ENCODE measurements at regions not wholly inside any gene's neighbourhood (a gene's known extent, or its start where the extent isn't known, plus 50 kb on each side); places are given as distances from the start of the nearest gene placed in this dataset.
A peak's percentile ranks its signal among the peaks of the same experiment; 100 is the strongest.

DNA sequence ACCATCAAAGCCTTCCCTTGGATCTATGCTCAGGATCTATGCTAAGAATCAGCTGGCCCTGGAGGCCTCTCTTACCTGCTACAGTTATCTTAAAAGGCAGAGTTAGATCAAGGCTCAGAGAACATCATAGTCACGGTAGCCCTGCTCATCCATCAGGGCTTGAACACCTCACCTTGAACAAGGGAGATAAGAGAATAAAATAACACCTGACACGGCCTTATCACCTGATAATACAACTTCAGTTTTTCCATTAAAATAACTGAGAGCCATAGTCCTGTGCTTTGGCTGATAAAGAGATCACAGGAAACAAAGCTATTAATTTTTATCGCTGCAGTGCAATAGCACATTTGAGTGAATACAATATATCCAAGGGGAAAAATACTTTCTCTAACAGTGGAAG, 85.6 kb upstream of the LPP start (continued):
- TF ChIP-seq, protein P1, sequence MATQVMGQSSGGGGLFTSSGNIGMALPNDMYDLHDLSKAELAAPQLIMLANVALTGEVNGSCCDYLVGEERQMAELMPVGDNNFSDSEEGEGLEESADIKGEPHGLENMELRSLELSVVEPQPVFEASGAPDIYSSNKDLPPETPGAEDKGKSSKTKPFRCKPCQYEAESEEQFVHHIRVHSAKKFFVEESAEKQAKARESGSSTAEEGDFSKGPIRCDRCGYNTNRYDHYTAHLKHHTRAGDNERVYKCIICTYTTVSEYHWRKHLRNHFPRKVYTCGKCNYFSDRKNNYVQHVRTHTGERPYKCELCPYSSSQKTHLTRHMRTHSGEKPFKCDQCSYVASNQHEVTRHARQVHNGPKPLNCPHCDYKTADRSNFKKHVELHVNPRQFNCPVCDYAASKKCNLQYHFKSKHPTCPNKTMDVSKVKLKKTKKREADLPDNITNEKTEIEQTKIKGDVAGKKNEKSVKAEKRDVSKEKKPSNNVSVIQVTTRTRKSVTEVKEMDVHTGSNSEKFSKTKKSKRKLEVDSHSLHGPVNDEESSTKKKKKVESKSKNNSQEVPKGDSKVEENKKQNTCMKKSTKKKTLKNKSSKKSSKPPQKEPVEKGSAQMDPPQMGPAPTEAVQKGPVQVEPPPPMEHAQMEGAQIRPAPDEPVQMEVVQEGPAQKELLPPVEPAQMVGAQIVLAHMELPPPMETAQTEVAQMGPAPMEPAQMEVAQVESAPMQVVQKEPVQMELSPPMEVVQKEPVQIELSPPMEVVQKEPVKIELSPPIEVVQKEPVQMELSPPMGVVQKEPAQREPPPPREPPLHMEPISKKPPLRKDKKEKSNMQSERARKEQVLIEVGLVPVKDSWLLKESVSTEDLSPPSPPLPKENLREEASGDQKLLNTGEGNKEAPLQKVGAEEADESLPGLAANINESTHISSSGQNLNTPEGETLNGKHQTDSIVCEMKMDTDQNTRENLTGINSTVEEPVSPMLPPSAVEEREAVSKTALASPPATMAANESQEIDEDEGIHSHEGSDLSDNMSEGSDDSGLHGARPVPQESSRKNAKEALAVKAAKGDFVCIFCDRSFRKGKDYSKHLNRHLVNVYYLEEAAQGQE (IDR thresholded peaks at IDR 0.05), result no peak
- TF ChIP-seq TAF1 (conservative IDR thresholded peaks at IDR 0.05), result no peak
- TF ChIP-seq, protein P2, sequence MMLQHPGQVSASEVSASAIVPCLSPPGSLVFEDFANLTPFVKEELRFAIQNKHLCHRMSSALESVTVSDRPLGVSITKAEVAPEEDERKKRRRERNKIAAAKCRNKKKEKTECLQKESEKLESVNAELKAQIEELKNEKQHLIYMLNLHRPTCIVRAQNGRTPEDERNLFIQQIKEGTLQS (IDR thresholded peaks at IDR 0.05), result no peak
- no peak for TF ChIP-seq RXRA (IDR thresholded peaks at IDR 0.05)
- TF ChIP-seq, protein P3, sequence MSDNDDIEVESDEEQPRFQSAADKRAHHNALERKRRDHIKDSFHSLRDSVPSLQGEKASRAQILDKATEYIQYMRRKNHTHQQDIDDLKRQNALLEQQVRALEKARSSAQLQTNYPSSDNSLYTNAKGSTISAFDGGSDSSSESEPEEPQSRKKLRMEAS (IDR thresholded peaks at IDR 0.05), result no peak
- TF ChIP-seq FOXA2 (IDR thresholded peaks at IDR 0.05), result no peak
- no peak for TF ChIP-seq HNF4G (IDR thresholded peaks at IDR 0.05)
- TF ChIP-seq NR2F2 (IDR thresholded peaks at IDR 0.05), result no peak

DNA sequence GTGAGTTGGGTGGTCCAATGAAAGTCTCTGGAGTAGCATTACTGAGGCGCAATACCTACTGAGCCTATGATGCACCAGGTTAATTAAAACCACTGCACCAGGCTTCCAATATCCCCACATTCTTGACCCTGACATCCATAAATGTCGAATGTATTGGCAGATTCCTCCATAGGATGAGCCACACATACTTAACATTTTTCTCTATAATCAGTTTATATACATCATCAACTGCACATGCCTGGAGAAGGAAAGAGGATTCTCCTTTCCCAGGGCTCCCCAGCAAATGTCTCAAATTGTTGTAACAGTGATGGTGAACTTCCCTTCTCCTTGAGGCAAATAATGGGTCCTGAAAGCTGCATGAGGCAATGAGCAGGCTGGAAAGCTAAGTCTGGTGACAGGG, 82.3 kb upstream of the LPP start:
- DNase-seq (ENCODE audit: low spot score), result no peak
- H3K36me3 ChIP-seq (ENCODE audit: control insufficient read depth in 4 of 4, insufficient read depth in 3 of 4, low read depth in 1 of 4, low read length in 3 of 4), result no peaks in the 10 kb centered on the region
- no peak overlapping the region for H3K27ac ChIP-seq (ENCODE audit: low read depth in 1 of 2, low read length in 2 of 2)
- H3K9me3 ChIP-seq (ENCODE audit: control insufficient read depth in 4 of 4, low read length in 3 of 4), result no peaks in the 10 kb centered on the region
- no peak overlapping the region for H3K4me3 ChIP-seq (ENCODE audit: low read depth in 1 of 3, low read length in 3 of 3)
- H3K27me3 ChIP-seq (ENCODE audit: control insufficient read depth in 4 of 4, insufficient read depth in 4 of 4, low read length in 3 of 4), result no peaks in the 10 kb centered on the region
- no peak overlapping the region for H3K9ac ChIP-seq (ENCODE audit: low read depth in 1 of 2, low read length in 2 of 2)
- TF ChIP-seq, protein P4, sequence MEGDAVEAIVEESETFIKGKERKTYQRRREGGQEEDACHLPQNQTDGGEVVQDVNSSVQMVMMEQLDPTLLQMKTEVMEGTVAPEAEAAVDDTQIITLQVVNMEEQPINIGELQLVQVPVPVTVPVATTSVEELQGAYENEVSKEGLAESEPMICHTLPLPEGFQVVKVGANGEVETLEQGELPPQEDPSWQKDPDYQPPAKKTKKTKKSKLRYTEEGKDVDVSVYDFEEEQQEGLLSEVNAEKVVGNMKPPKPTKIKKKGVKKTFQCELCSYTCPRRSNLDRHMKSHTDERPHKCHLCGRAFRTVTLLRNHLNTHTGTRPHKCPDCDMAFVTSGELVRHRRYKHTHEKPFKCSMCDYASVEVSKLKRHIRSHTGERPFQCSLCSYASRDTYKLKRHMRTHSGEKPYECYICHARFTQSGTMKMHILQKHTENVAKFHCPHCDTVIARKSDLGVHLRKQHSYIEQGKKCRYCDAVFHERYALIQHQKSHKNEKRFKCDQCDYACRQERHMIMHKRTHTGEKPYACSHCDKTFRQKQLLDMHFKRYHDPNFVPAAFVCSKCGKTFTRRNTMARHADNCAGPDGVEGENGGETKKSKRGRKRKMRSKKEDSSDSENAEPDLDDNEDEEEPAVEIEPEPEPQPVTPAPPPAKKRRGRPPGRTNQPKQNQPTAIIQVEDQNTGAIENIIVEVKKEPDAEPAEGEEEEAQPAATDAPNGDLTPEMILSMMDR (IDR thresholded peaks at IDR 0.05; ENCODE audit: low read depth, low read length, missing input control), result no peak
- TF ChIP-seq, protein P5, sequence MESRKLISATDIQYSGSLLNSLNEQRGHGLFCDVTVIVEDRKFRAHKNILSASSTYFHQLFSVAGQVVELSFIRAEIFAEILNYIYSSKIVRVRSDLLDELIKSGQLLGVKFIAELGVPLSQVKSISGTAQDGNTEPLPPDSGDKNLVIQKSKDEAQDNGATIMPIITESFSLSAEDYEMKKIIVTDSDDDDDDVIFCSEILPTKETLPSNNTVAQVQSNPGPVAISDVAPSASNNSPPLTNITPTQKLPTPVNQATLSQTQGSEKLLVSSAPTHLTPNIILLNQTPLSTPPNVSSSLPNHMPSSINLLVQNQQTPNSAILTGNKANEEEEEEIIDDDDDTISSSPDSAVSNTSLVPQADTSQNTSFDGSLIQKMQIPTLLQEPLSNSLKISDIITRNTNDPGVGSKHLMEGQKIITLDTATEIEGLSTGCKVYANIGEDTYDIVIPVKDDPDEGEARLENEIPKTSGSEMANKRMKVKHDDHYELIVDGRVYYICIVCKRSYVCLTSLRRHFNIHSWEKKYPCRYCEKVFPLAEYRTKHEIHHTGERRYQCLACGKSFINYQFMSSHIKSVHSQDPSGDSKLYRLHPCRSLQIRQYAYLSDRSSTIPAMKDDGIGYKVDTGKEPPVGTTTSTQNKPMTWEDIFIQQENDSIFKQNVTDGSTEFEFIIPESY (IDR thresholded peaks at IDR 0.05), result no peak
- no peak for TF ChIP-seq FOXA1 (IDR thresholded peaks at IDR 0.05)
- no peak for TF ChIP-seq GABPA (IDR thresholded peaks at IDR 0.05 in 1 of 2, conservative IDR thresholded peaks at IDR 0.05 in 1 of 2)
- WGBS, result 90% methylated on average over 2 of the region's 2 CpGs
- H3K4me1 ChIP-seq (ENCODE audit: control insufficient read depth in 4 of 4, insufficient read depth in 4 of 4, low read length in 3 of 4), result no peaks in the 10 kb centered on the region

DNA sequence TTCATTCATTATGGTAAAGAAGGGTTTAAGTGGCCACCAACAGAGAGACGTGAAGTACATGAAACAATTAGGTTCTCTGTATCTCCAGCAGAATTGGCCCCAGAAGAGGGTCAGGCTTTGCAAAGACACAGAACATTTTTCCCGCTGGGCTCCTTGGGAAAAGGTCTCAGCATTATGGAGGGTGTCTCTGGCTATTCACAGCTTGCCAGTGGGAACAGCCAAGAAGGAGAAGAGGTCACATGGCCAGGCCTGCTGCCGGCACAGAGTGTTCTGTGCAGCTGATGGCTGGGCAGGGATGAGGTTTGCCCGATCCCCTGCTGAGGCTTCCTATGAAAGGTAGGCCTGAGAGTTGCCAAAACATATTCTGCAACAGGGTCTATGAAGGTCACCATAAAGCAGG, 77.8 kb upstream of the LPP start:
- no peaks in the 10 kb centered on the region for H3K4me1 ChIP-seq (ENCODE audit: control insufficient read depth in 4 of 4, insufficient read depth in 4 of 4, low read length in 3 of 4)
- TF ChIP-seq GABPA (IDR thresholded peaks at IDR 0.05 in 1 of 2, conservative IDR thresholded peaks at IDR 0.05 in 1 of 2) (no peak), SP1 (IDR thresholded peaks at IDR 0.05) (peak; percentile 26), NR2F2 (IDR thresholded peaks at IDR 0.05) (peak; percentile 72)
- DNase-seq (ENCODE audit: low spot score), result no peak
- H3K36me3 ChIP-seq (ENCODE audit: control insufficient read depth in 4 of 4, insufficient read depth in 3 of 4, low read depth in 1 of 4, low read length in 3 of 4), result no peaks in the 10 kb centered on the region
- no peak overlapping the region for H3K9ac ChIP-seq (ENCODE audit: low read depth in 1 of 2, low read length in 2 of 2)
- H3K9me3 ChIP-seq (ENCODE audit: control insufficient read depth in 4 of 4, low read length in 3 of 4), result no peaks in the 10 kb centered on the region
- H3K4me3 ChIP-seq (ENCODE audit: low read depth in 1 of 3, low read length in 3 of 3), result no peak overlapping the region
- H3K27ac ChIP-seq (ENCODE audit: low read depth in 1 of 2, low read length in 2 of 2), result peak overlapping the region in 1 of 2 donors; percentile 38
- H3K27me3 ChIP-seq (ENCODE audit: control insufficient read depth in 4 of 4, insufficient read depth in 4 of 4, low read length in 3 of 4), result no peaks in the 10 kb centered on the region
- 90% methylated on average over 4 of the region's 4 CpGs for WGBS

All from liver (tissue), 8 donors.